GM18505 (cell line): ENCODE measurements at regions not wholly inside any gene's neighbourhood (a gene's known extent, or its start where the extent isn't known, plus 50 kb on each side); places are given as distances from the start of the nearest gene placed in this dataset.

Source experiments
- ATAC-seq: cut with Tn5 transposase; IDR thresholded peaks from one replicate; pipeline ENCODE4 v1.9.1; 2021; ENCODE audit not compliant: unreplicated experiment
- POLR2A ChIP-seq: IDR thresholded peaks from 4 replicates; pipeline ENCODE4 v1.6.1; 2011; ENCODE audit warnings: borderline replicate concordance; ENCODE audit not compliant: insufficient read depth, insufficient read length; ENCODE audit errors: extremely low read depth

DNA sequence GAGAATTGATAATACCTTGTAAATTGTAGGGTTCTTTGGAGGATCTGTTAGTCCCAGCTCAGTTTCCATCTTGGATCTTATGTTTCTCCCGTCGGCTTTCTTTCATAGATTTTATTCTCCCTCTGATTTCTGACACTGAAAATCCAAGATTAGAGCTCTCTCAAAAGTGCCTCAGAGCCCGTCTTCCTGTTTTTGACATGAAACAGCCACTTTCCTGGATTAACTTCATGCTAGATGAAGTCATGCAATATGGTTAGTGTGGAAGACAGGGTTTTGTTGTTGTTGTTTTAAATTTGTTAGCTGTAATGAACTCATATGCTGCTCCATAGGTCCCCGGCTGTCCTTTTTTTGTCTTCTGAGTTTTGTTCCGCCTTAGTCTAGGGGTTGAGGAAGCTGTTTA lies 51.6 kb upstream of the ZFR start:
- no peak for ATAC-seq
- TF ChIP-seq POLR2A = no peak

DNA sequence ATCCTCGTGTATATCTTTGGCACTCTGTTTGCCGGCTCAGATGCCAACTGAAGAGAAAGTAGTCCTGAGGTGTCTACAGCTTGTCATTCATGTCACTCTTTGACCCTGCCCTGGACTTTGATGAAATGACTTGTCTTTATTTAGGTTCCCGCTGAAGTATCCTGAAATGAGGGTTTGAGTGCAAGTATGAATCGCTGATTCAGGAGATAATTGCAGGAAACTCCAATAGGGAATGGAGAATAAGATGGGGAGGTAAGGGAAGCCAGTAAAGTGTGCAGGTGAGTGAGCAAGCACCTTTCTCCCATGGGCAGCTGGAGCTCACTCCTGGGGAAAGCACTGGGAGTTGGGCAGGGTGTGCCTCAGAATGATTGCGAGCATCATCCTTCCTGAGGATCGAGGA lies 50.3 kb upstream of the ZFR start:
- no peak for ATAC-seq
- no peak for TF ChIP-seq POLR2A
